Astrocyte of the spinal cord (primary cell): ENCODE measurements at regions not wholly inside any gene's neighbourhood (a gene's known extent, or its start where the extent isn't known, plus 50 kb on each side); places are given as distances from the start of the nearest gene placed in this dataset.

Experiments
- DNase-seq: peaks from one replicate; pipeline ENCODE4 v3.0.0; 2011; ENCODE audit warnings: low read depth, low spot score
- H3K4me3 ChIP-seq: 2 replicates; pipeline ENCODE4 v1.5.1; 2011; ENCODE audit warnings: low read depth, mild to moderate bottlenecking, low read length, moderate library complexity
- CTCF ChIP-seq: IDR thresholded peaks from 2 replicates; pipeline ENCODE4 v1.5.1; 2012; ENCODE audit warnings: low read depth, mild to moderate bottlenecking, low read length, inconsistent platforms
- in situ Hi-C: cut with HindIII; loops from 2 replicates; pipeline ENCODE4 v1.10.0; 2017; ENCODE audit warnings: low sequenced_read_pairs

GRCh38 chr1:103387898-103388297 lies 137.6 kb upstream of the RNPC3 start:
- no peak overlapping the region for H3K4me3 ChIP-seq
- no peak for TF ChIP-seq CTCF
- in situ Hi-C loops, result no loop called here
- DNase-seq, result no peak

GRCh38 chr1:103373991-103374390 lies 151.5 kb upstream of the RNPC3 start:
- DNase-seq, result no peak
- no peak overlapping the region for H3K4me3 ChIP-seq
- in situ Hi-C loops, result no loop called here
- no peak for TF ChIP-seq CTCF

GRCh38 chr1:103372866-103373265 lies 152.6 kb upstream of the RNPC3 start:
- DNase-seq, result no peak
- in situ Hi-C loops, result no loop called here
- TF ChIP-seq CTCF, result no peak
- no peak overlapping the region for H3K4me3 ChIP-seq

- no peak for TF ChIP-seq CTCF
- peak; percentile 42 for DNase-seq
- in situ Hi-C loops, result no loop called here
These were observed 154.3 kb upstream of the RNPC3 start for GRCh38 chr1:103371234-103371633.

GRCh38 chr1:103367186-103367585 lies 158.3 kb upstream of the RNPC3 start:
- no peak overlapping the region for H3K4me3 ChIP-seq
- in situ Hi-C loops, result no loop called here
- DNase-seq, result no peak
- TF ChIP-seq CTCF, result no peak

More at GRCh38 chr1:103371234-103371633, 154.3 kb upstream of the RNPC3 start:
- no peak overlapping the region for H3K4me3 ChIP-seq

GRCh38 chr1:103365860-103366569 lies 159.5 kb upstream of the RNPC3 start:
- no peak overlapping the region for H3K4me3 ChIP-seq
- in situ Hi-C loops, result no loop called here
- no peak for TF ChIP-seq CTCF
- DNase-seq, result no peak
